ENCODE measurements at regions not wholly inside any gene's neighbourhood (a gene's known extent, or its start where the extent isn't known, plus 50 kb on each side); places are given as distances from the start of the nearest gene placed in this dataset.
"Not testable (repeated sequence)": the region's sequence is repeated elsewhere in the genome, so short reads cannot be mapped to it uniquely, and the experiment has no call there.

DNA sequence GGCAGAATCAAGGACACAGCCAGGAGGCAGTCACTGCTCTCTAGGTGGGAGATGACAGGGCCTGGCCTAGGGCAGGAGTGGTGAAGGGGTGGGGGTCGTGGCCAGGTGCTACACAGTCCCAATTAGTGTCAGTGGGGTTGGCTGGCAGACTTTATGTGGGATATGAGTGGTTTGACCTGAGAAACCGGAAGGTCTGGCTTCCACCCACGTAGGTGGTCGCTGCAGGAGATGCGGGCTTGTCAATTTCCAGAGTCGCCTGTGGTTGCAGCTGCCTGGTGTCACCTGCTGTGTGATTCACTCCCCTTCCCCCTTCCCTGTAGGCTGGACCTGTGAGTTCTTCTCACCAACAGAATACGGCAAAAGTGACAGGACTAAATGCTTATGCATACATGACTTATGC is 124.3 kb downstream of the KLF6 start:
- no peak for DNase-seq (ENCODE audit: low spot score)

DNA sequence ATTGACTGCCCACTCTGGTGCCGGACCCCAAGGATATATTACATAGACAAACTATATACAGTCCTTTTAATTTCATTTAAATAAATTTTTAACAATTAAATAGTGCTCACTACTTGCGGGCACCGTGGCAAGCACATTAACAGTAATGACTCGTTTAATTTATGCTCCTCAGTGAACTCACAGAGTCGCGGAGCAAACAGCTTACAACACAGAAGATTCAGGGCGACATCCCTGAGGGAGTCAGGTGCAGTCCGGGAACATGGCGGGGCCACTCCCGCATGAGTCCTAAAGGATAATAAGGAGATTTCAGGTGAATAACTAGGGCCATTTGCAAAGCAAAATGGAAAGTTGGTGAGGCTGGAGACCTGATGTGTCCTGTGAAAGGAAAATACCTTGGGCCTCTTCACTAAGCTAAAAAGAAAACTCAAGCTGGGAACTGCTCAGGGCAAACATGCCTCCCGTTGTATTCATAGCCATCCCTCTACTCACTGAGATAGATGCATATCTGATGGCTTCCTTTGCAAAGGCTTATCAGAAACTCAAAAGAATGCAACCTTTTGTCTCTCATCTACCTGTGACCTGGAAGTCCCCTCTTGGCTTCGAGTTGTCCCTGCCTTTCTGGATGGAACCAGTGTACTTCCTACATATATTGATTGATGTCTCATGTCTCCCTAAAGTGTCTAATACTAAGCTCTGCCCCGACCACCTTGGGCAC is 125.6 kb downstream of the KLF6 start:
- no peak for DNase-seq (ENCODE audit: low spot score)

DNA sequence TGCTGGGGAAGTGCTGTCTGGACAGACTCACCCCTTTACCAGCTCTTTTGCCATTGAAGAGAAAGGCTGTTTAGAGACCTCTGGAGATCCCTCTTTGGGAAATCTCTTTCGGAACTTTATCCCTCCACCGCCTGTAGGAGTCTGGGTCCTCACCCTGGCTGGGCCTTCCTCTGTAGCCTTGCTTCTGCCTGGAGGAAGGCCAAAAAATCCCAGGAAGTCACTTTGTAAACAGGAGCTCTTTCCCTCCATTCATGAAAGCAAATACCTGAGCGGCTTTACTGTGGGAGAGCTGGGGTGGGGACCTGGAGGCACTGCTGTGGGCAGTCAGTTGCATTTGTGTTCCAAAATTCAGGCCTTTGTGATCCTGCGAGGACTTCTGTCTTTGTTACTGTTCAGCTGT is 126.2 kb downstream of the KLF6 start:
- no peak for DNase-seq (ENCODE audit: low spot score)

DNA sequence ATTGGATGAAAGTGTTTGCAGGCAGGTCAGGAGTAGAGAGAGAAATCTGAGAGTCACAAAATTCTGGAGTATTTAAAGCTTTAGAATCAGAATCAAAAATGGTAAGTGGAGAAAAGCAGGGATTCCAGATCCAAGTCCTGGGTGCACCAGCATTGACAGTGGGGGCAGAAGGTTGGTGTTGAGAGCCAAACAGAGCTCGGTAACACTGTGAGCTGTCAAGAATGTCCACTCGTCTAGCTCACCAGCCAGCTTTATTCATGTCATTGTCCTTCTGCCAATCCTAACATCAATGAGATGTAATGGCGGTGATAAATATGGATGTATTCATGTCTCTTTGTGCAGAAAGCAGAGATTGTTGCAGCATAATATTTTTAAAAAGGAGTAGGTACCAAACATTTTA is 128.8 kb downstream of the KLF6 start:
- DNase-seq (ENCODE audit: low spot score), result no peak

DNA sequence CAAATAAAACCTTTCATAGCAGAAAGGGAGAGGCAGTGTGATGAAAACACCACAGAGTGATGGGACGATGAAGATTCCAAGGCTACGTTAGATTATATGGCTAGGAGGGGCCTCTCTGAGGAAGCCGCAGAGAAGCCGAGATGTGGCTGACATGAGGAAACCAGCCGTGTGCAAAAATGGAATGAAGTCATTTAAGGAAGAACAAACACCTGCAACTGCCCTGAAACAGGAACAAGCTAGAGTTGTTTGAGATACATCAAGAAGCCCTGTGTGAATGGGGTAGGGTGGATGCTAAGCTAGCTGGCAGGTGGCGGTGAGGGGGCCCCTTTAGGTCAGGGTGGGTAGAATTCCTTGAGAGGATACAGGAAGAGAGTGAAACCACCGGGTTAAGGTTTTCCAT is 129.5 kb downstream of the KLF6 start:
- DNase-seq (ENCODE audit: low spot score), result no peak

DNA sequence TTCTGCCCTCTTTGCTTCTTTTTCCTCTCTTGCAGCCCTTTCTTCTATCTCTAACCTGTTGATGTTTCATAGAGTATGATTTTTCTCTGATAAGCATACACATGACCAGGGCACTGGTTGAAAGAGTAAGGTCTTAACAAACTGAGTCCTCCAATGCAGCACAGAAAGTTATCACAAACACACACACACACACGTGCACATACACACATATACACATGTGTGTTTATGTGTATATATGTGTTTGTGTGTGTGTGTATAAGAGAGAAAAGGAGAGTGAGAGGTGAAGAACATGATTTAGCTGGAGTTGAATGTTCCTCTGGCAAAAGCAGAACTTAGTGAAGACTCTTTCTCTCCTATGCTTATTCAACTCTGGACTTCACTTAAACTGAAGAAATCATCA is 130.0 kb downstream of the KLF6 start:
- DNase-seq (ENCODE audit: low spot score), result no peak

DNA sequence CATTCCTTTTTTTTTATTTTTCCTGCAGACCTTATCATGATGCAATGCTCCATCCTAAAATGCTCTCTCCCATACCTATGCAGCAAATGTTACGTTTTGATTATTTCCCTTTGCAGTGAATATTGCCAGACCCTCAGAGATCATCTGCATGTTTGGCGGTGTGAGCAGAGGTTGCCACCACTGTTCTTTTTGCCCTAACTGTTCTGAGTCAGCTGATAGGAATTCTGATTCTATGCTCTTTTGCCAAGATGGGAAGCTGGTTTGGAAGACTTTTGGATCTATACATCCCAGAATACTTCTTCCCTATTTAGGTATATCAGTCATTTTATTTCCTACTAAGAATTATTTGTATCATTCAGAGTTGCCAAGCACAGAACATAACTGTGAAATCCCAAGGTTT is 130.5 kb downstream of the KLF6 start:
- peak; percentile 46 for DNase-seq (ENCODE audit: low spot score)

DNA sequence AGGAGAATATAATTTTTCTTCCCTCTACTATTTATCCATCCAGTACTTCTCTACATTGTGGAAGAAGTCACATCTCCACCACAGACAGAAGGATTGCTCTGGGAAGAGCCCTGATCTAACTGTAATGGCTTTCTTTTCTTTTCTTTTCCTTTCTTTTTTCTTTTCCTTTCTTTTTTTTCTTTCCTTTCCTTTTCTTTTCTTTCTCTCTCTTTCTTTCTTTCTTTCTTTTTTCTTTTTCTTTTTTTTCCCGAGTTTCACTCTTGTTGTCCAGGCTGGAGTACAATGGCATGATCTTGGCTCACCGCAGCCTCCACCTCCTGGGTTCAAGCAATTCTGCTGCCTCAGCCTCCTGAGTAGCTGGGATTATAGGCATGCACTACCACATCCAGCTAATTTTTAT is 131.7 kb downstream of the KLF6 start:
- not testable (repeated sequence) for DNase-seq (ENCODE audit: low spot score)

DNA sequence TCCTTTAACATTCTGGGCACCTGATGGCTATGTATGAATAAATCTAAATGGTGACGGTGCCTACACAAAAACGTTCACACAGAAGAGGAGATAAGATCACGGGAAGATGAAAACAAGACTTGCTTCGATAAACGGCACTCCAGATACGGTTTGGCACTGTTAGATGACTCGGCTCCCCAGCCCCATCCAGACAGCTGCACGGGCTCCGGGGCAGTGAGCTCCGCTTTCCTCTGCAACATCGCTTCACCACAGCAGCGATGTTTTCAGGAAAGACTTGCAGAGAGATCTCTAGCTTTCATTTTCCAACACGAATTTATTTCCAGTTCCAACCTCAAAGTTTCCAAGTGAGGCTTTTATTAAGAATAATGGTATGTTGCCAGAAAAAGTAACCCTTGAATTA is 132.1 kb downstream of the KLF6 start:
- DNase-seq (ENCODE audit: low spot score), result peak; percentile 19

DNA sequence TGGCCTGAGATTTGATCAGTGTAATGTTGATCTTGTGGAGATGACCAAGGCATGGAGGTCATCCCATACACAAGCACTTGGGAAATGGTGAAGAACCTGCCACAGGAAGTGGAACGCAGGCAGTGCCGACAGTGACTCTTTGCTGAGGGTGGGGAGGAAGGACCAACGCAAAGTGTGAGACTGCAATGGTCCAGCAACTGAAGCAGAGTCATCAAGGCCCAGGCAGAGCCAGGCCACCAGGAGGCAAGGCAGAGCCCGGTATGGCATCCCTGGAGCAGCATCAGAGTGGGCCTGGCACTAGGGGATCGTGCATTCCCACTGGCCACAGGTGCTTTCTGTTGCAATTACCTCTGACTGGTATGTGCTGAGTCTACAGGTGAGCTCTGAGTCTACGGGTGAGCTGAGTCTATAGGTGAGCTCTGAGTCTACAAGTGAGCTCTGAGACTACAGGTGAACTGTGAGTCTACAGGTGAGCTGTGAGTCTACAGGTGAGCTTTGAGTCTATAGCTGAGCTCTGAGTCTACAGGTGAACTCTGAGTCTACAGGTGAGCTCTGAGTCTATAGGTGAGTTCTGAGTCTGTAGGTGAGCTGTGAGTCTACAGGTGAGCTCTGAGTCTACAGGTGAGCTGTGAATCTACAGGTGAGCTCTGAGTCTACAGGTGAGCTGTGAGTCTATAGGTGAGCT is 132.9 kb downstream of the KLF6 start:
- no peak for DNase-seq (ENCODE audit: low spot score)

DNA sequence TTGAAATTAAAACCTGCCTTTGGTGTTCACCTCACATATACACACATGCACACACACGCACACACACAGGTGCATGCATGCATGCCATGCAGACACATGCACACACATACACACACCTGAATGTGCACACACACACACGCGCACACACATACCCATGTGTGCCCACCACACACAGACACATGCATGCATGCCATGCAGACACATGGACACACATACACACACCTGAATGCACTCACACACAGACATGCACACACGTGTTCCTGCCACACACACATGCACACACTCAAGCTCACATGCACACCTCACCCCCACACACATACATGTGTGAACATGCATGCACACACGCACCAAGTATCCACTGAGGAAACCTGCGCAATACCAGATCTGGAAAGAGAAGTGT is 136.4 kb downstream of the KLF6 start:
- DNase-seq (ENCODE audit: low spot score), result no peak

DNA sequence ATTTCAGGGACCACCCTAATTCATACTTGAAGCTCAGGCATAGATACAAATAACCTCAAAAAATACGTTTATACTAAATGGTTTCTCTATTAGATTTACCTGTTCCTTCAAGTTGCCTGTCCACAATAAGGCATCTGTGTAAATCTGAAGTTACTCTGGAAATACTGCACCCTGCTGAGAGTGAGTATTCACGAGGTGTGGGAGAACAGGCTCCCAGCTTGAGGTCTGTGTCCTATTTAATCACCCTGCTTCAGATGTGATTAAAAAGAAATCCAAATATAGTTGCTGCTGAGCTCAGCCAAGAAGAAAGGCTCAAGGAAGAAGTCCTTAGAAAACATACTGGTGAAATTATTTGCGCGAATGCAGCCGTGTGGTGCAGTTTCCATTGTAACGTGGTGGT is 136.8 kb downstream of the KLF6 start:
- DNase-seq (ENCODE audit: low spot score), result no peak

DNA sequence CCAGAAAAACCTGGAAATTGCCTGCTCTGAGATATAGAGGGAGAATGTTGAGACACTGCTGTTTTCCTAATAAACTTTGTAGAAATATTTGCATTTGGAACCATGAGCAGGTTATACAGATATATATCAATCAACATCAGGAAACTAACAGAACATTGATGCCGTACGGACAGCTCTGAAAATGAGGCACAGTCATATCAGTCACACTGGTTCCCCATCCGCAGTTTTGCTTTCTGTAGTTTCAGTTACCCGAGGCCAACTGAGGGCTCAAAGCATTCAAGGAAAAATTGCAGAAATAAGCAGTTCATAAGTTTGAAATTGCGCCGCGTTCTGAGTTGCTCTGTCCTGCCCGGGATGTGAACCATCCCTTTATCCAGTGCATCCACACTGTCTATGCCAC is 137.9 kb downstream of the KLF6 start:
- DNase-seq (ENCODE audit: low spot score), result no peak

DNA sequence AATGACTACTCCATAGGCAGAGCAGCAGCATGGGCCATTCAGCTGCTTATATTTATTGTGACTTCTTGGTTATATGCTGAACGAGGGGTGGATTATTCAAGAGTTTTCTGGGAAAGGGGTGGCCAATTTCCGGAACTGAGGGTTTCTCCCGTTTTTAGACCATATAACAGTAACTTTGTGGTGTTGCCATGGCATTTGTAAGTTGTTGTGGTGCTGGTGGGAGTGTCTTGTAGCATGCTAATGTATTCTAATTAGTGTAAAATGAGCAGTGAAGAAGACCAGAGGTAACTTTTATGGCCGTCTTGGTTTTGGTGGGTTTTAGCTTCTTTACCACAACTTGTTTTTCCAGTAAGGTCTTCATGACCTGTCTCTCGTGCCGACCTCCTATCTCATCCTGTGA is 139.6 kb downstream of the KLF6 start:
- no peak for DNase-seq (ENCODE audit: low spot score)

DNA sequence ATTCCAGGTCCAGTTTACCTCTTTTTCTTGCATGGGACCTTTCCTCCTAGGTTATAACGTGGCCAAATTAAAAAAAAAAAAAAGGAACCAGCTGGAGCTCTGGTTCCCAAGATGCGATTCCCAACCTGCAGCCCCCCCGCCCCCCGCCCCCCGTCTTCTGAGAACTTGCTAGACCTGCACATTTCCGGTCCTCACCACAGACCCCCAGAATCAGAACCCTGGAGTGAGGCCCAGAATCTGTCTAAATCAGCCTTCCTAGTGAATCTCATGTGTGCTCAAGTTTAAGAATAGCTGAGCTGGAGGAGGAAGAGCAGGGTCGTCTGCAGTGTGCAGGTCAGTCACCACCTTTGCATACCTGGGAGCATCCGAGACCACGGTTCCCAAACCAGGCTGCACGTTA is 144.2 kb downstream of the KLF6 start:
- no peak for DNase-seq (ENCODE audit: low spot score)

DNA sequence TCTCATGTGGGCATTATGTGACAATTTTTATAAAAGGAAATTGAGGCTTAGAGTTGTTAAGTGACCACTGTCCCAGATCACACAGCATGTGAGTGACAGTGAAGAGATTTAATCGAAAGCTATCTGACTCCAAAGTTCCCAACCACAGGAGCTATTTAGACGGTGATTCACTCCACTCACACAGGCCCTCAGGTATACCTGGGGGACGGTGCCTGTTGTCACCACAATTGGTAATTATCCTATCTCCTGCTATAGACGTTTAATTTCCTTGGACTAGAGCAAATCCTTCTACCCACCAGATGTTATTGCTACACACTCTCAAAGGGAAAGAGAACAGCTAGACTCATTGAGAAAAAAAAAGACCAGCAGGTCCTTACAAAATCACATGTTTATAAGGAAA is 145.5 kb downstream of the KLF6 start:
- DNase-seq (ENCODE audit: low spot score), result no peak

DNA sequence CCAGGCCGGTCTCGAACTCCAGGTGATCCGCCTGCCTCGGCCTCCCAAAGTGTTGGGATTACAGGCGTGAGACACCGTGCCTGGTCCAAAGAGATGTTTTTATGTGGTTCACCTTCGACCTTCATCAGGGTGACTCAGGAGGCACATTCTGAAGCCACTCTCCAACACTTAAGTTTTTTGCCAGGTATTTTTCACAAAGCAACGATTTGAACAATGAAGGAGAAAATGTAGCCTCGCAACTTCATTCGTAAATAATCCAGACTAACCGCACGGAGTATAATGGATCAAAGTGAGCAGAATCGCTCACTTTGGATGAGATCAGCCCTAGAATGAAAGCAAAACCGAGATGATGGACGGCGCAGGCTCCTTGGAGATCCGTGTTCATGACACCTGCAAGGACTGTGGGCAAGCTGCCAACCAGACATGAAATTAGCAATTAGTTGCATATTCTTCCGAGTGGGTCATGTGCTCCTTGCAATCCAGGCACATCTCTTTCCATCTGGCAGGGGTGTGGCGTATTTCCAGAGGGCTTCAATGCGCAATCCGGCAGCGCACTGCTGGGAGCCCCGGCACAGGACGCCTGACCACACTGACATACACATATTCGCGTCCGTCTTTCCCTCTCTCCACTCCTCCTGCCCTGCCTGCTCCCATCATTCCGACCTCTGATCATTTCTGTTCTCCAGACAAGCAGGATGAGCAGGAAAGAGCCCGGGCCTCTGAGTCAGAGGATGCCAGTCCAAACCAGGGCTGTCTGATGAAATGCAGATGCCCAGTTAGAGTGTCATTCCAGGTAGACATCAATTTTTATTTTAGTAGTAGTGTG is 148.4 kb downstream of the KLF6 start:
- DNase-seq (ENCODE audit: low spot score), result no peak

DNA sequence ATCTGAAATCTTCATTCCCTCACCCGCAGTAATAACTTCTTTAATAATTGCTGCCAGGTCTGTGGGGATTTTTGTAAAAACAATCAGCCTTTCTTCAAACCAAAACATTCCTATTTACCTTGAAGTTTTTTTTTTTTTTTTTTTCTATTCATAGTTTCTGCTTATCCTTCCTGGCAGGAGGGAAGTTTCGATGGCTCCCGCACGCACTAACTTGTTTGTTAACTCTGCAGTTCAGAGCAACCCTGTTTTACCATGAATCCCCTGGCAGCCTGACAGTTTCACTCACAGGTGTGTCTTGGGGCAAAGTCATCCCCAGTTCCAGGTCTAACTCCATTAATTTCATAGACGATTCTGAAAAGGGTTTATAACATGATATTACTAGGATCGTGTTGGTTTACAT is 149.3 kb downstream of the KLF6 start:
- DNase-seq (ENCODE audit: low spot score), result no peak

DNA sequence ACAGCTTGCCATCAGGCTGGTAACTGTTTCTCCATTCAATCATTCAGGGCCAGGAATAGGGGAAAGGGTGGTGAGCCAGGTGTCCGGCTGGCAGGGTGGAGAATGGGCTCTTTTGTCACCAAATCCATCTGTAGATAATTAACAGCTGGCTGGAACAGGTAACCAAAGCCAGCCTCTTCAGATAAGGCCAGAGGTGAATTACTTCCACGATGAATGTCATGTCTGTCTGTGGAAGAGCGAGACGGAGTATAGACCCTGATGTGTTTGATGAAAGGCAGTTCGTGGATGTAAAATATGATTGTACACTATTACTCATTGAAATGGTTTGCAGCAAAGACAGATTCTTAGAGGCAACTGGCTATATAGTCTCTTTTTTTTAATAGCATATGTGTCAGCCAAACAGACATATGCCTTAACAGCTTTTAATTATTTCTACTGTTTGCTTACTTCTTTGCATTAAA is 149.8 kb downstream of the KLF6 start:
- no peak for DNase-seq (ENCODE audit: low spot score)

DNA sequence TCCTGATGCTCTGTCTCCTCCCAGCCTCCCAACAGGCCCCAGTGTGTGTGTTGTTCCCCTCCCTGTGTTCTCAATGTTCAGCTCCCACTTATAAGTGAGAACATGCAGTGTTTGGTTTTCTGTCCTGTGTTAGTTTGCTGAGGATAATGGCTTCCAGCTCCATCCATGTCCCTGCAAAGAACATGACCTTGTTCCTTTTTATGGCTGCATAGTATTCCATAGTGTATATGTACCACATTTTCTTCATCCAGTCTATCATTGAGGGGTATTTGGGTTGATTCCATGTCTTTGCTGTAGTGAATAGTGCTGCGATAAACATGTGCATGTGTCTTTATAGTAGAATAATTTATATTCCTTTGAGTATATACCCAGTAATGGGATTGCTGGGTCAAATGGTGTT is 150.4 kb downstream of the KLF6 start:
- DNase-seq (ENCODE audit: low spot score), result not testable (repeated sequence)

DNA sequence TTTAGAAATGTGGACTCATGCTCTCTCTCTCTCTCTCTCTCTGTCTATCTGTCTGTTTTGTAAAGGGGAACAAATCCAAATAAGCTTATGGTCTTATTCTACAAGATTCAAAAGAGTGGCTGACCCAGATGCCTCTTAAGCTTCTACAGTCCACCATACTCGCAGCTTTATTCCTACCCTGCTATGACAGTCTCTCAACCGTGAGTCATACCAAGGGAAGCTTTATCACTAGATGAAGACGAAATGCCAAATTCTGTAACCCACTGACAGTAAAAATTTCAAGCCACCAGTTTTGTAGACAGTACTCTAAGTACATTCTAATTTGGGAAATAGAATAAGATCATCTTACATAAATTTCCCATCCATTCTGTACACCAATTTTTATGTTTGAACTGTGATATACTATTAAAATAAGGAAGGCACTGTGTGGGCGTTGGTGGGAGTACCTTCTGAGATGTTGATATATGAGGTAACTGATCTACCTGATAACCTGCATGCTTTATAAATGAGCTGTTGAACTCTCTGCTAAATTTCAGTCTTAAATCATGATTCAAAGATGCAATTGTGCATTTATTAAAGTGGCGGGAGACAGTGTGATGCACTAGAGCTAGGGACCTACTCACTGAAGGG is 153.2 kb downstream of the KLF6 start:
- peak; percentile 31 for DNase-seq (ENCODE audit: low spot score)

DNA sequence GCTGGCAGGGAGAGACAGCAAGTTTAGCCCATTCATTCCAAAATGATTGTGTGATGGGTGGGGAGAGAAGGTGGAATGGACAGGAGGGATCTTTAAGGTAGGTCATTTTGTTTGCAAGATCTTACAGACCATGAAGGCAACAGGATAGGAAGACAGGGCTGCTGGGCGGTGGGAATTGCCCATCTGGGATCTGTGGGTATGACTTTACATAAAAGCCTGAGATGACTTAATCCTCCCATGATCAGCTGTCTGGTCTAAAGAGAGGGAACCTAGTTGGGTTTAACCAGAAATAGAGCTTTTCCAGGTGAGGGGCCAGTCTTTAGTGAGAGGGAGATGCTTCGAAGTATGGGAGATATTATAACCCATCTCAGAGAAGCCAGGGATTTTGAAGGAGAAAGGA is 153.7 kb downstream of the KLF6 start:
- DNase-seq (ENCODE audit: low spot score), result no peak
